ENCODE measurements at regions not wholly inside any gene's neighbourhood (a gene's known extent, or its start where the extent isn't known, plus 50 kb on each side); places are given as distances from the start of the nearest gene placed in this dataset.

GRCh38 chr11:31932879-31933278, 121.8 kb upstream of the PAX6 start:
- Mint-ChIP-seq H3K36me3 (no peaks in the 10 kb centered on the region), H3K4me3 (no peak overlapping the region), H3K9me3 (no peaks in the 10 kb centered on the region), H3K27me3 (ENCODE audit: low read depth in 3 of 3) (peaks cover 3 to 4% (median 3%) of the 10 kb centered on the region in 3 donors), H3K4me1 (no peaks in the 10 kb centered on the region), H3K27ac (no peak overlapping the region)
- no peak for DNase-seq

GRCh38 chr11:31927982-31928381, 116.9 kb upstream of the PAX6 start:
- no peak for DNase-seq
- peaks cover 4 to 6% (median 5%) of the 10 kb centered on the region in 3 donors for H3K27me3 Mint-ChIP-seq (ENCODE audit: low read depth in 3 of 3)
- no peaks in the 10 kb centered on the region for H3K4me1 Mint-ChIP-seq
- no peaks in the 10 kb centered on the region for H3K36me3 Mint-ChIP-seq
- no peak overlapping the region for H3K4me3 Mint-ChIP-seq
- no peak overlapping the region for H3K27ac Mint-ChIP-seq
- H3K9me3 Mint-ChIP-seq, result peaks cover 0 to 2% (median 0%) of the 10 kb centered on the region in 6 donors

GRCh38 chr11:31926816-31927528, 115.8 kb upstream of the PAX6 start:
- no peak for DNase-seq
- Mint-ChIP-seq H3K4me3 (no peak overlapping the region), H3K27me3 (ENCODE audit: low read depth in 3 of 3) (peaks cover 3 to 5% (median 4%) of the 10 kb centered on the region in 3 donors), H3K9me3 (peaks cover 0 to 2% (median 0%) of the 10 kb centered on the region in 6 donors), H3K4me1 (no peaks in the 10 kb centered on the region), H3K27ac (no peak overlapping the region), H3K36me3 (no peaks in the 10 kb centered on the region)

- Mint-ChIP-seq H3K27me3 (ENCODE audit: low read depth in 3 of 3) (peaks cover 3 to 5% (median 4%) of the 10 kb centered on the region in 3 donors), H3K27ac (no peak overlapping the region), H3K9me3 (peaks cover 0 to 2% (median 0%) of the 10 kb centered on the region in 6 donors), H3K4me3 (no peak overlapping the region), H3K36me3 (no peaks in the 10 kb centered on the region), H3K4me1 (no peaks in the 10 kb centered on the region)
- no peak for DNase-seq
Measured at GRCh38 chr11:31926106-31926505, 115.0 kb upstream of the PAX6 start.

- Mint-ChIP-seq H3K4me3 (no peak overlapping the region), H3K36me3 (no peaks in the 10 kb centered on the region), H3K9me3 (peaks cover 0 to 2% (median 0%) of the 10 kb centered on the region in 6 donors), H3K27me3 (ENCODE audit: low read depth in 3 of 3) (peaks cover 7 to 9% (median 7%) of the 10 kb centered on the region in 3 donors), H3K27ac (no peak overlapping the region), H3K4me1 (no peaks in the 10 kb centered on the region)
- DNase-seq, result no peak
Measured at GRCh38 chr11:31922450-31922849, 111.3 kb upstream of the PAX6 start.

GRCh38 chr11:31921081-31921480, 110.0 kb upstream of the PAX6 start:
- DNase-seq, result no peak
- Mint-ChIP-seq H3K36me3 (no peaks in the 10 kb centered on the region), H3K4me1 (no peaks in the 10 kb centered on the region)

GRCh38 chr11:31919175-31919574, 108.1 kb upstream of the PAX6 start:
- no peak for DNase-seq
- Mint-ChIP-seq H3K27me3 (ENCODE audit: low read depth in 3 of 3) (peaks cover 5 to 13% (median 10%) of the 10 kb centered on the region in 3 donors), H3K36me3 (no peaks in the 10 kb centered on the region), H3K4me1 (no peaks in the 10 kb centered on the region), H3K4me3 (no peak overlapping the region), H3K9me3 (no peaks in the 10 kb centered on the region), H3K27ac (no peak overlapping the region)

More at GRCh38 chr11:31921081-31921480, 110.0 kb upstream of the PAX6 start:
- H3K27ac Mint-ChIP-seq, result no peak overlapping the region
- H3K4me3 Mint-ChIP-seq, result no peak overlapping the region
- H3K27me3 Mint-ChIP-seq (ENCODE audit: low read depth in 3 of 3), result peaks cover 7 to 10% (median 10%) of the 10 kb centered on the region in 3 donors
- H3K9me3 Mint-ChIP-seq, result peaks cover 0 to 2% (median 0%) of the 10 kb centered on the region in 6 donors

- Mint-ChIP-seq H3K27ac (no peak overlapping the region), H3K4me3 (no peak overlapping the region), H3K36me3 (no peaks in the 10 kb centered on the region), H3K27me3 (ENCODE audit: low read depth in 3 of 3) (peaks cover 3 to 13% (median 11%) of the 10 kb centered on the region in 3 donors), H3K4me1 (no peaks in the 10 kb centered on the region), H3K9me3 (peaks cover 0 to 2% (median 0%) of the 10 kb centered on the region in 6 donors)
- DNase-seq, result no peak
Measured at GRCh38 chr11:31915867-31916266, 104.7 kb upstream of the PAX6 start.

- no peaks in the 10 kb centered on the region for H3K4me1 Mint-ChIP-seq
- no peak overlapping the region for H3K27ac Mint-ChIP-seq
- no peak for DNase-seq
- no peak overlapping the region for H3K4me3 Mint-ChIP-seq
- H3K36me3 Mint-ChIP-seq, result no peaks in the 10 kb centered on the region
- H3K27me3 Mint-ChIP-seq (ENCODE audit: low read depth in 3 of 3), result peaks cover 0 to 11% (median 8%) of the 10 kb centered on the region in 3 donors
- peaks cover 0 to 2% (median 0%) of the 10 kb centered on the region in 6 donors for H3K9me3 Mint-ChIP-seq
Measured at GRCh38 chr11:31913985-31914384, 102.9 kb upstream of the PAX6 start.

GRCh38 chr11:31912808-31913207, 101.7 kb upstream of the PAX6 start:
- H3K4me1 Mint-ChIP-seq, result no peaks in the 10 kb centered on the region
- peaks cover 0 to 2% (median 0%) of the 10 kb centered on the region in 6 donors for H3K9me3 Mint-ChIP-seq
- H3K36me3 Mint-ChIP-seq, result no peaks in the 10 kb centered on the region
- H3K4me3 Mint-ChIP-seq, result no peak overlapping the region
- no peak for DNase-seq
- H3K27me3 Mint-ChIP-seq (ENCODE audit: low read depth in 3 of 3), result peaks cover 0 to 10% (median 8%) of the 10 kb centered on the region in 3 donors
- no peak overlapping the region for H3K27ac Mint-ChIP-seq

- Mint-ChIP-seq H3K4me3 (no peak overlapping the region), H3K27me3 (ENCODE audit: low read depth in 3 of 3) (peaks cover 3 to 10% (median 5%) of the 10 kb centered on the region in 3 donors), H3K9me3 (peaks cover 0 to 3% (median 0%) of the 10 kb centered on the region in 6 donors), H3K27ac (no peak overlapping the region), H3K36me3 (no peaks in the 10 kb centered on the region), H3K4me1 (no peaks in the 10 kb centered on the region)
- no peak for DNase-seq
Measured at GRCh38 chr11:31910950-31911576, 99.9 kb upstream of the PAX6 start.

GRCh38 chr11:31903225-31904074, 92.3 kb upstream of the PAX6 start:
- Mint-ChIP-seq H3K27me3 (ENCODE audit: low read depth in 3 of 3) (peaks cover 3 to 5% (median 4%) of the 10 kb centered on the region in 3 donors), H3K4me1 (no peaks in the 10 kb centered on the region), H3K9me3 (peaks cover 0 to 9% (median 3%) of the 10 kb centered on the region in 6 donors), H3K27ac (no peak overlapping the region), H3K4me3 (no peak overlapping the region), H3K36me3 (no peaks in the 10 kb centered on the region)
- DNase-seq, result no peak

- Mint-ChIP-seq H3K36me3 (no peaks in the 10 kb centered on the region), H3K27ac (no peak overlapping the region), H3K4me3 (no peak overlapping the region), H3K27me3 (ENCODE audit: low read depth in 3 of 3) (peaks cover 3 to 5% (median 4%) of the 10 kb centered on the region in 3 donors), H3K4me1 (no peaks in the 10 kb centered on the region), H3K9me3 (peaks cover 0 to 9% (median 3%) of the 10 kb centered on the region in 6 donors)
- no peak for DNase-seq
Measured at GRCh38 chr11:31902706-31903105, 91.6 kb upstream of the PAX6 start.

GRCh38 chr11:31895926-31896325, 84.8 kb upstream of the PAX6 start:
- DNase-seq, result no peak
- Mint-ChIP-seq H3K36me3 (no peaks in the 10 kb centered on the region), H3K4me1 (no peaks in the 10 kb centered on the region), H3K4me3 (no peak overlapping the region), H3K9me3 (peaks cover 0 to 8% (median 2%) of the 10 kb centered on the region in 6 donors), H3K27me3 (ENCODE audit: low read depth in 3 of 3) (peaks cover 0 to 8% (median 4%) of the 10 kb centered on the region in 3 donors), H3K27ac (no peak overlapping the region)
